ENCODE measurements at regions not wholly inside any gene's neighbourhood (a gene's known extent, or its start where the extent isn't known, plus 50 kb on each side); places are given as distances from the start of the nearest gene placed in this dataset.

GRCh38 chr2:12857891-12858290 lies 141.2 kb downstream of the TRIB2 start:
- no peak for TF ChIP-seq MAX (IDR thresholded peaks at IDR 0.05)
- TF ChIP-seq REST (IDR thresholded peaks at IDR 0.05; ENCODE audit: low read depth), result no peak
- no peak for TF ChIP-seq EP300 (IDR thresholded peaks at IDR 0.05; ENCODE audit: borderline replicate concordance)
- no peak for TF ChIP-seq TAF1 (IDR thresholded peaks at IDR 0.05; ENCODE audit: low read depth)
- no peak for TF ChIP-seq CREB1 (IDR thresholded peaks at IDR 0.05; ENCODE audit: low read depth)

Data from Ishikawa (cell line).